NCI-H1930 (cell line): ENCODE measurements at regions not wholly inside any gene's neighbourhood (a gene's known extent, or its start where the extent isn't known, plus 50 kb on each side); places are given as distances from the start of the nearest gene placed in this dataset.

ENCODE experiments used
- DNase-seq, 2 experiments: peaks; one replicate each; lab custom pipeline; 2025; lab: John Stamatoyannopoulos, UW

GRCh38 chr1:94592571-94592920 lies 51.0 kb upstream of the F3 start:
- DNase-seq = no peak

- DNase-seq = no peak
Observed at GRCh38 chr1:94591823-94592570, 50.4 kb upstream of the F3 start.
